CD4-positive, alpha-beta memory T cell (primary cell): ENCODE measurements at regions not wholly inside any gene's neighbourhood (a gene's known extent, or its start where the extent isn't known, plus 50 kb on each side); places are given as distances from the start of the nearest gene placed in this dataset.
"Not testable (repeated sequence)": the region's sequence is repeated elsewhere in the genome, so short reads cannot be mapped to it uniquely, and the experiment has no call there.

Experiments used
- CTCF ChIA-PET: fragments of 350-600 bp; sonication (Branson Sonifier 250); formaldehyde crosslinking; loops from one replicate; lab custom pipeline; 2021; ENCODE audit warnings: inconsistent platforms; ENCODE audit not compliant: partially characterized antibody; lab: Charles Lee
- POLR2A ChIA-PET: fragments of 350-600 bp; sonication (Branson Sonifier 250); formaldehyde crosslinking; loops from one replicate; lab custom pipeline; 2021; ENCODE audit not compliant: partially characterized antibody; lab: Charles Lee
- DNase-seq, 5 donors: peaks; one replicate each; pipeline versions ENCODE4 v3.0.0 to v3.0.0-alpha.2; 2020 to 2022; ENCODE audit warnings: mixed read lengths in 1 of 5
- H3K27ac ChIP-seq: one replicate; pipeline ENCODE4 v1.7.0; 2013; ENCODE audit warnings: low read depth, low read length
- H3K27me3 ChIP-seq: 2 replicates; pipeline ENCODE4 v1.7.0; 2013; ENCODE audit warnings: mild to moderate bottlenecking, low read length, moderate library complexity; ENCODE audit not compliant: insufficient read depth
- H3K36me3 ChIP-seq: 2 replicates; pipeline ENCODE4 v1.7.0; 2013; ENCODE audit warnings: mild to moderate bottlenecking, low read length, moderate library complexity; ENCODE audit not compliant: insufficient read depth
- H3K4me1 ChIP-seq: 2 replicates; pipeline ENCODE4 v1.7.0; 2013; ENCODE audit warnings: mild to moderate bottlenecking, low read length, moderate library complexity; ENCODE audit not compliant: insufficient read depth
- H3K4me3 ChIP-seq, 2 donors: one replicate each; pipeline ENCODE4 v1.7.0; 2013; ENCODE audit warnings: low read length in 2 of 2, mild to moderate bottlenecking in 1 of 2
- H3K9me3 ChIP-seq, 2 donors: one replicate each; pipeline ENCODE4 v1.7.0; 2013; ENCODE audit warnings: low read length in 2 of 2, control low read depth in 1 of 2; ENCODE audit not compliant: control insufficient read depth in 1 of 2
- H3K27ac Mint-ChIP-seq, 7 donors: one replicate each; pipeline ENCODE4 v1.8.0; 2020 to 2021; ENCODE audit warnings: mixed read lengths in 7 of 7, mild to moderate bottlenecking in 6 of 7, inconsistent platforms in 3 of 7, moderate library complexity in 3 of 7
- H3K27me3 Mint-ChIP-seq, 2 donors: one replicate each; pipeline ENCODE4 v1.8.0; 2020 to 2021; ENCODE audit warnings: mixed read lengths in 2 of 2
- H3K36me3 Mint-ChIP-seq, 2 donors: one replicate each; pipeline ENCODE4 v1.8.0; 2020 to 2021; ENCODE audit warnings: mixed read lengths in 2 of 2, inconsistent platforms in 1 of 2, mild to moderate bottlenecking in 1 of 2
- H3K4me1 Mint-ChIP-seq, 4 donors: one replicate each; pipeline ENCODE4 v1.8.0; 2020 to 2021; ENCODE audit warnings: mixed read lengths in 4 of 4, mild to moderate bottlenecking in 1 of 4
- H3K4me3 Mint-ChIP-seq, 8 donors: one replicate each; pipeline ENCODE4 v1.8.0; 2020 to 2021; ENCODE audit warnings: mixed read lengths in 8 of 8, mild to moderate bottlenecking in 7 of 8, moderate library complexity in 6 of 8, inconsistent platforms in 3 of 8
- H3K9me3 Mint-ChIP-seq, 8 donors: one replicate each; pipeline ENCODE4 v1.8.0; 2020 to 2021; ENCODE audit warnings: mixed read lengths in 8 of 8, mild to moderate bottlenecking in 5 of 8, inconsistent platforms in 3 of 8, moderate library complexity in 1 of 8
- intact Hi-C: fragments of 100-400 bp; cut with micrococcal nuclease; formaldehyde crosslinking; loops from one replicate; pipeline ENCODE4 v1.15.1; 2023

GRCh38 chr16:21487956-21488355 is 111.4 kb upstream of the METTL9 start:
- H3K36me3 ChIP-seq, H3K4me1 ChIP-seq, H3K27ac ChIP-seq, H3K4me3 ChIP-seq, H3K36me3 Mint-ChIP-seq, POLR2A ChIA-PET, intact Hi-C loops, H3K9me3 Mint-ChIP-seq, CTCF ChIA-PET, H3K9me3 ChIP-seq, H3K4me1 Mint-ChIP-seq, H3K27me3 ChIP-seq, DNase-seq, H3K27me3 Mint-ChIP-seq, H3K4me3 Mint-ChIP-seq: not testable (repeated sequence)
- H3K27ac Mint-ChIP-seq, result peak overlapping the region in 1 of 7 donors; percentile 12

- H3K9me3 ChIP-seq, intact Hi-C loops, H3K36me3 ChIP-seq, H3K36me3 Mint-ChIP-seq, CTCF ChIA-PET, H3K4me3 Mint-ChIP-seq, H3K9me3 Mint-ChIP-seq, H3K27ac ChIP-seq, DNase-seq, H3K27me3 Mint-ChIP-seq, H3K27me3 ChIP-seq, H3K27ac Mint-ChIP-seq, H3K4me1 ChIP-seq, H3K4me3 ChIP-seq, POLR2A ChIA-PET: not testable (repeated sequence)
- peaks cover 0 to 12% (median 5%) of the 10 kb centered on the region in 4 donors for H3K4me1 Mint-ChIP-seq
Measured at GRCh38 chr16:21499046-21499445, 100.3 kb upstream of the METTL9 start.

- POLR2A ChIA-PET, result interaction anchor here (0.6 to 2.4 kb wide), 3 partner anchors 9 to 153 kb away, joined by 3 to 15 read pairs (median 4); no protein-coding TSS in a partner anchor
- Histone ChIP-seq H3K27ac (peak overlapping the region; percentile 92), H3K4me1 (peaks cover 14% of the 10 kb centered on the region), H3K4me3 (peak overlapping the region in 1 of 2 donors; percentile 70)
- H3K36me3 ChIP-seq, H3K36me3 Mint-ChIP-seq, H3K9me3 Mint-ChIP-seq, H3K27me3 ChIP-seq, H3K27me3 Mint-ChIP-seq, CTCF ChIA-PET, intact Hi-C loops, H3K9me3 ChIP-seq: not testable (repeated sequence)
- peak; percentile 68 to 82 (median 76) for DNase-seq
- Mint-ChIP-seq H3K4me3 (peak overlapping the region; percentile 87 to 91 (median 90)), H3K27ac (peak overlapping the region; percentile 86 to 95 (median 95)), H3K4me1 (peaks cover 2 to 20% (median 8%) of the 10 kb centered on the region in 4 donors)
Measured at GRCh38 chr16:21501223-21501868, 98.0 kb upstream of the METTL9 start.

GRCh38 chr16:21501869-21502667 is 97.3 kb upstream of the METTL9 start:
- POLR2A ChIA-PET, result interaction anchor here (0.6 to 2.4 kb wide), 3 partner anchors 8 to 152 kb away, joined by 3 to 15 read pairs (median 4); no protein-coding TSS in a partner anchor
- peaks cover 0 to 6% of the 10 kb centered on the region in 2 donors for H3K36me3 Mint-ChIP-seq
- no peaks in the 10 kb centered on the region for H3K27me3 Mint-ChIP-seq
- Histone ChIP-seq H3K27ac (peak overlapping the region; percentile 92), H3K4me1 (peaks cover 21% of the 10 kb centered on the region), H3K4me3 (peak overlapping the region; percentile 65 to 70), H3K9me3 (no peaks in the 10 kb centered on the region), H3K27me3 (no peaks in the 10 kb centered on the region), H3K36me3 (no peaks in the 10 kb centered on the region)
- peak overlapping the region; percentile 84 to 91 (median 86) for H3K4me3 Mint-ChIP-seq
- H3K27ac Mint-ChIP-seq, result peak overlapping the region; percentile 86 to 95 (median 93)
- CTCF ChIA-PET, result no interaction called here
- intact Hi-C loops, result no loop called here
- H3K9me3 Mint-ChIP-seq, result peaks cover 0 to 2% (median 0%) of the 10 kb centered on the region in 8 donors
- DNase-seq, result peak; percentile 91 to 96 (median 93)
- H3K4me1 Mint-ChIP-seq, result peaks cover 6 to 27% (median 13%) of the 10 kb centered on the region in 4 donors

- H3K4me3 ChIP-seq, H3K9me3 Mint-ChIP-seq, H3K36me3 Mint-ChIP-seq, H3K36me3 ChIP-seq, H3K27ac ChIP-seq, H3K27me3 Mint-ChIP-seq, intact Hi-C loops, H3K9me3 ChIP-seq, H3K27me3 ChIP-seq, CTCF ChIA-PET, DNase-seq: not testable (repeated sequence)
- peak overlapping the region in 7 of 8 donors; percentile 23 to 62 (median 53) for H3K4me3 Mint-ChIP-seq
- peaks cover 33% of the 10 kb centered on the region for H3K4me1 ChIP-seq
- POLR2A ChIA-PET, result interaction anchor here (0.6 to 2.4 kb wide), 2 partner anchors 15 to 16 kb away, joined by 3 to 15 read pairs; no protein-coding TSS in a partner anchor
- peaks cover 15 to 42% (median 27%) of the 10 kb centered on the region in 4 donors for H3K4me1 Mint-ChIP-seq
- peak overlapping the region in 5 of 7 donors; percentile 64 to 87 (median 82) for H3K27ac Mint-ChIP-seq
Measured at GRCh38 chr16:21503574-21503920, 95.8 kb upstream of the METTL9 start.

- peaks cover 17 to 48% (median 32%) of the 10 kb centered on the region in 4 donors for H3K4me1 Mint-ChIP-seq
- H3K27me3 ChIP-seq, DNase-seq, H3K4me3 ChIP-seq, H3K36me3 ChIP-seq, CTCF ChIA-PET, H3K9me3 Mint-ChIP-seq, intact Hi-C loops, H3K27me3 Mint-ChIP-seq, H3K27ac ChIP-seq, H3K36me3 Mint-ChIP-seq, H3K9me3 ChIP-seq: not testable (repeated sequence)
- H3K4me1 ChIP-seq, result peaks cover 37% of the 10 kb centered on the region
- POLR2A ChIA-PET, result interaction anchor here (0.6 kb wide), 1 partner anchor 15 kb away, joined by 3 read pairs; no protein-coding TSS in a partner anchor
- H3K4me3 Mint-ChIP-seq, result peak overlapping the region in 5 of 8 donors; percentile 32 to 62 (median 53)
- H3K27ac Mint-ChIP-seq, result peak overlapping the region in 5 of 7 donors; percentile 64 to 87 (median 79)
Measured at GRCh38 chr16:21503941-21504832, 95.2 kb upstream of the METTL9 start.
